HG03442 (cell line): ENCODE measurements at regions not wholly inside any gene's neighbourhood (a gene's known extent, or its start where the extent isn't known, plus 50 kb on each side); places are given as distances from the start of the nearest gene placed in this dataset.

Source experiments
- ATAC-seq: cut with Tn5 transposase; IDR thresholded peaks from one replicate; pipeline ENCODE4 v1.9.1; 2021; ENCODE audit warnings: mild to moderate bottlenecking, moderate library complexity; ENCODE audit not compliant: unreplicated experiment

GRCh38 chr5:167644619-167645018 lies 646.8 kb upstream of the WWC1 start:
- ATAC-seq: no peak

- no peak for ATAC-seq
These were observed 642.0 kb upstream of the WWC1 start for GRCh38 chr5:167649471-167649870.

- no peak for ATAC-seq
These were observed 638.8 kb upstream of the WWC1 start for GRCh38 chr5:167652690-167653089.

GRCh38 chr5:167653645-167654106 lies 637.8 kb upstream of the WWC1 start:
- no peak for ATAC-seq

- ATAC-seq: no peak
These were observed 634.4 kb upstream of the WWC1 start for GRCh38 chr5:167657016-167657415.

- no peak for ATAC-seq
These were observed 632.6 kb upstream of the WWC1 start for GRCh38 chr5:167658889-167659288.

GRCh38 chr5:167661605-167662004 lies 629.8 kb upstream of the WWC1 start:
- ATAC-seq: no peak

GRCh38 chr5:167664222-167664804 lies 627.1 kb upstream of the WWC1 start:
- ATAC-seq: no peak

GRCh38 chr5:167665841-167666375 lies 625.5 kb upstream of the WWC1 start:
- ATAC-seq: no peak

- no peak for ATAC-seq
These were observed 620.3 kb upstream of the WWC1 start for GRCh38 chr5:167671176-167671575.

- ATAC-seq: no peak
These were observed 617.5 kb upstream of the WWC1 start for GRCh38 chr5:167673942-167674341.

GRCh38 chr5:167678481-167678880 lies 613.0 kb upstream of the WWC1 start:
- ATAC-seq: no peak

GRCh38 chr5:167684251-167684650 lies 607.2 kb upstream of the WWC1 start:
- no peak for ATAC-seq

- no peak for ATAC-seq
These were observed 602.9 kb upstream of the WWC1 start for GRCh38 chr5:167688341-167689130.

GRCh38 chr5:167694325-167695147 lies 596.9 kb upstream of the WWC1 start:
- ATAC-seq: no peak

GRCh38 chr5:167696558-167697314 lies 594.7 kb upstream of the WWC1 start:
- ATAC-seq: no peak

- ATAC-seq: peak; percentile 42
These were observed 592.0 kb upstream of the WWC1 start for GRCh38 chr5:167699432-167699831.

GRCh38 chr5:167701051-167701450 lies 590.4 kb upstream of the WWC1 start:
- ATAC-seq: no peak

GRCh38 chr5:167702014-167702413 lies 589.4 kb upstream of the WWC1 start:
- no peak for ATAC-seq

GRCh38 chr5:167708449-167708848 lies 583.0 kb upstream of the WWC1 start:
- ATAC-seq: no peak

- peak; percentile 50 for ATAC-seq
These were observed 581.8 kb upstream of the WWC1 start for GRCh38 chr5:167709625-167710024.
